DOHH2 (cell line): ENCODE measurements at regions not wholly inside any gene's neighbourhood (a gene's known extent, or its start where the extent isn't known, plus 50 kb on each side); places are given as distances from the start of the nearest gene placed in this dataset.

Experiments
- EZH2phosphoT487 ChIP-seq: fragments of 200-600 bp; sonication (generic); IDR thresholded peaks from 2 replicates; pipeline ENCODE4 v1.6.1; 2017; ENCODE audit warnings: borderline replicate concordance, mild to moderate bottlenecking, antibody characterized with exemption, low read length, moderate library complexity, mixed read lengths
- TF ChIP-seq, protein P1 (sequence below): fragments of 200-600 bp; sonication (generic); IDR thresholded peaks from one replicate; pipeline ENCODE4 v1.5.1; 2014; ENCODE audit warnings: antibody characterized with exemption, mild to moderate bottlenecking, low read depth, low read length; ENCODE audit not compliant: poor library complexity, severe bottlenecking

DNA sequence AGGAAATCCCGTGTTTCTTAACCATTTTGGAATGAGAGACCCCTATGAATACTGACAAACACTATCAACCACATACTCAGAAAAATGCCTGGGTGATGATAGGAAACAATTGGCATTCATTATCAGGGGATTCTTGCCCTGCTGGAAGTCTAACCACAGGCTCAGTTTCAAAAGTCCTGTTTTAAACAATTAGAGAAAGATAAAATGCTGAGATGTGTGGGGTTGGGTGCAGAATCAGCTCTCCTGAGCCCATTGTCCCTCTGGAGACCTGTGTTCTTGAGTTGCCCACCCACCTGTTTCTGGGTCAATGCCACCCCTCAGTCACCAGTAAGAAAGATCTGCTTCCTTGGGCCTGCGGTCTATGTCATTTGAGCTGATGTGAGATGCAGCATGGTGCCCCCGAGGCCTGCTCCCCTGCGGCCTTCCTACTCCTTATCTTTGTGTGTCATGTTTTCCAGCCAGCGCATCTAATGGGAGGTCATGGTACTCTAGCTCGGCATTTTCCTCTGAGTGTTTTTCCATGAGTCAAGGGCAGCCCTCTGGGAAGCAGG, 130.3 kb upstream of the PLXNA2 start:
- TF ChIP-seq, protein P1, sequence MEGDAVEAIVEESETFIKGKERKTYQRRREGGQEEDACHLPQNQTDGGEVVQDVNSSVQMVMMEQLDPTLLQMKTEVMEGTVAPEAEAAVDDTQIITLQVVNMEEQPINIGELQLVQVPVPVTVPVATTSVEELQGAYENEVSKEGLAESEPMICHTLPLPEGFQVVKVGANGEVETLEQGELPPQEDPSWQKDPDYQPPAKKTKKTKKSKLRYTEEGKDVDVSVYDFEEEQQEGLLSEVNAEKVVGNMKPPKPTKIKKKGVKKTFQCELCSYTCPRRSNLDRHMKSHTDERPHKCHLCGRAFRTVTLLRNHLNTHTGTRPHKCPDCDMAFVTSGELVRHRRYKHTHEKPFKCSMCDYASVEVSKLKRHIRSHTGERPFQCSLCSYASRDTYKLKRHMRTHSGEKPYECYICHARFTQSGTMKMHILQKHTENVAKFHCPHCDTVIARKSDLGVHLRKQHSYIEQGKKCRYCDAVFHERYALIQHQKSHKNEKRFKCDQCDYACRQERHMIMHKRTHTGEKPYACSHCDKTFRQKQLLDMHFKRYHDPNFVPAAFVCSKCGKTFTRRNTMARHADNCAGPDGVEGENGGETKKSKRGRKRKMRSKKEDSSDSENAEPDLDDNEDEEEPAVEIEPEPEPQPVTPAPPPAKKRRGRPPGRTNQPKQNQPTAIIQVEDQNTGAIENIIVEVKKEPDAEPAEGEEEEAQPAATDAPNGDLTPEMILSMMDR, result no peak
- TF ChIP-seq EZH2phosphoT487, result no peak
